Sigmoid colon (tissue), 4 donors: ENCODE measurements at regions not wholly inside any gene's neighbourhood (a gene's known extent, or its start where the extent isn't known, plus 50 kb on each side); places are given as distances from the start of the nearest gene placed in this dataset.

ENCODE experiments used
- CTCF ChIP-seq, 4 experiments: fragments of 450-650 bp in 3 of 4; fragments of 200-600 bp in 1 of 4; IDR thresholded peaks; one replicate each; pipeline ENCODE4 v1.5.1; 2016 to 2019; ENCODE audit warnings: antibody characterized with exemption in 4 of 4, mild to moderate bottlenecking in 3 of 4, moderate library complexity in 2 of 4
- EP300 ChIP-seq, 4 donors: sonication (generic); formaldehyde crosslinking; IDR thresholded peaks; one replicate each; pipeline ENCODE4 v1.6.1; 2017; ENCODE audit warnings: antibody characterized with exemption in 4 of 4
- POLR2A ChIP-seq, 2 donors: fragments of 450-650 bp; IDR thresholded peaks; one replicate each; pipeline ENCODE4 v1.6.1; 2016; ENCODE audit warnings: antibody characterized with exemption in 2 of 2, mild to moderate bottlenecking in 2 of 2, moderate library complexity in 2 of 2
- POLR2AphosphoS5 ChIP-seq, 4 donors: sonication (generic); formaldehyde crosslinking; IDR thresholded peaks; one replicate each; pipeline ENCODE4 v1.6.1; 2017; ENCODE audit warnings: antibody characterized with exemption in 4 of 4

GRCh38 chr4:181745933-181746625, 497.1 kb upstream of the TENM3 start:
- TF ChIP-seq CTCF (IDR thresholded peaks at IDR 0.05) (no peak), POLR2A (IDR thresholded peaks at IDR 0.05) (no peak), POLR2AphosphoS5 (IDR thresholded peaks at IDR 0.05) (no peak), EP300 (IDR thresholded peaks at IDR 0.05) (no peak)
